Adrenal gland (tissue), 9 donors: ENCODE measurements at regions not wholly inside any gene's neighbourhood (a gene's known extent, or its start where the extent isn't known, plus 50 kb on each side); places are given as distances from the start of the nearest gene placed in this dataset.

Experiments
- DNase-seq, 7 donors: peaks; one replicate each; pipeline ENCODE4 v3.0.0-alpha.2; 2019 to 2020
- H3K27ac ChIP-seq, 5 donors: fragments of 200-600 bp; sonication (generic) in 4 of 5; 1 replicate in 3 of 5; 2 replicates in 2 of 5; pipeline versions ENCODE4 v1.5.1 to v1.8.0; 2016 to 2020; ENCODE audit warnings: mild to moderate bottlenecking in 1 of 5
- H3K27me3 ChIP-seq: fragments of 200-600 bp; 2 replicates; pipeline ENCODE4 v1.8.0; 2021
- H3K36me3 ChIP-seq, 2 donors: fragments of 200-600 bp; replicated peaks in 1 of 2; 1 replicate in 1 of 2; 2 replicates in 1 of 2; pipeline versions ENCODE4 v1.5.1 to v1.8.0; 2018 to 2022
- H3K4me1 ChIP-seq, 2 donors: fragments of 200-600 bp; replicated peaks in 1 of 2; 1 replicate in 1 of 2; 2 replicates in 1 of 2; pipeline versions ENCODE4 v1.5.1 to v1.8.0; 2018 to 2021
- H3K4me3 ChIP-seq, 4 donors: fragments of 200-600 bp; sonication (generic) in 3 of 4; one replicate each; pipeline ENCODE4 v1.5.1; 2016 to 2018
- H3K9me3 ChIP-seq, 3 donors: fragments of 200-600 bp; sonication (generic) in 1 of 3; replicated peaks in 1 of 3; 1 replicate in 2 of 3; 2 replicates in 1 of 3; pipeline versions ENCODE4 v1.5.1 to v1.8.0; 2016 to 2021
- CTCF ChIP-seq, 6 experiments: fragments of 450-650 bp in 4 of 6; fragments of 200-600 bp in 2 of 6; sonication (generic) in 1 of 6; IDR thresholded peaks; 1 replicate in 5 of 6; 2 replicates in 1 of 6; pipeline versions ENCODE4 v1.5.1 to v1.8.0; 2016 to 2021; ENCODE audit warnings: antibody characterized with exemption in 6 of 6, mild to moderate bottlenecking in 2 of 6, moderate library complexity in 1 of 6
- POLR2A ChIP-seq, 2 donors: fragments of 450-650 bp; IDR thresholded peaks; one replicate each; pipeline ENCODE4 v1.6.1; 2017; ENCODE audit warnings: antibody characterized with exemption in 2 of 2, mild to moderate bottlenecking in 2 of 2, moderate library complexity in 1 of 2
- whole genome bisulfite sequencing, 4 donors: extraction: QIAGEN DNeasy Blood & Tissue Kit in 2 of 4; methylation state at CpG; one replicate each; pipeline versions ENCODE4 v1.1.5 to v1.1.7; 2013 to 2017; 5-methylcytosine and 5-hydroxymethylcytosine counted together
- intact Hi-C, 2 donors: fragments of 100-400 bp; cut with DNase I; formaldehyde crosslinking; loops; one replicate each; pipeline versions ENCODE4 v1.14.1 to v1.15.0; 2022 to 2023
- donor health status: healthy with polysubstance abuse.
- donor health status: Bipolar disorder and iron deficiency.
- donor health status: DM: yes; HTN: yes; CAD: no.
- donor health status: DM: no; HTN: no; CAD: no.
- donor health status: DM: no; HTN: no; CAD: no.

- intact Hi-C loops, result no loop called here
- Histone ChIP-seq H3K36me3 (no peaks in the 10 kb centered on the region), H3K27me3 (no peaks in the 10 kb centered on the region), H3K4me3 (no peak overlapping the region), H3K9me3 (no peaks in the 10 kb centered on the region), H3K27ac (no peak overlapping the region), H3K4me1 (no peaks in the 10 kb centered on the region)
- no peak for TF ChIP-seq POLR2A (IDR thresholded peaks at IDR 0.05)
- TF ChIP-seq CTCF (IDR thresholded peaks at IDR 0.05), result no peak
- WGBS, 4 donors, result 46 to 57% (median 55%) methylated on average over 3 of the region's 3 CpGs
- no peak for DNase-seq
Observed at GRCh38 chr4:124420166-124420695, 292.3 kb downstream of the ANKRD50 start.

GRCh38 chr4:124423160-124423559 is 289.4 kb downstream of the ANKRD50 start:
- Histone ChIP-seq H3K36me3 (no peaks in the 10 kb centered on the region), H3K9me3 (no peaks in the 10 kb centered on the region), H3K27me3 (no peaks in the 10 kb centered on the region), H3K27ac (no peak overlapping the region), H3K4me3 (no peak overlapping the region), H3K4me1 (no peaks in the 10 kb centered on the region)
- 53 to 71% (median 64%) methylated on average over 1 of the region's 1 CpG for WGBS, 4 donors
- intact Hi-C loops, result no loop called here
- no peak for DNase-seq
- no peak for TF ChIP-seq POLR2A (IDR thresholded peaks at IDR 0.05)
- TF ChIP-seq CTCF (IDR thresholded peaks at IDR 0.05), result no peak

- no peak overlapping the region for H3K4me3 ChIP-seq
- H3K36me3 ChIP-seq, result no peaks in the 10 kb centered on the region
- no peaks in the 10 kb centered on the region for H3K9me3 ChIP-seq
- 0% methylated on average over 1 of the region's 1 CpG for WGBS, 4 donors
- no peaks in the 10 kb centered on the region for H3K27me3 ChIP-seq
- no peak for TF ChIP-seq CTCF (IDR thresholded peaks at IDR 0.05)
- TF ChIP-seq POLR2A (IDR thresholded peaks at IDR 0.05), result no peak
- no peak overlapping the region for H3K27ac ChIP-seq
- intact Hi-C loops, result no loop called here
- DNase-seq, result no peak
- peaks cover 0 to 5% of the 10 kb centered on the region in 2 donors for H3K4me1 ChIP-seq
Observed at GRCh38 chr4:124426279-124426678, 286.3 kb downstream of the ANKRD50 start.

GRCh38 chr4:124427095-124427767 is 285.3 kb downstream of the ANKRD50 start:
- H3K36me3 ChIP-seq, result no peaks in the 10 kb centered on the region
- no peak overlapping the region for H3K4me3 ChIP-seq
- no peaks in the 10 kb centered on the region for H3K27me3 ChIP-seq
- H3K27ac ChIP-seq, result no peak overlapping the region
- intact Hi-C loops, result no loop called here
- peaks cover 0 to 5% of the 10 kb centered on the region in 2 donors for H3K4me1 ChIP-seq
- TF ChIP-seq CTCF (IDR thresholded peaks at IDR 0.05) (no peak), POLR2A (IDR thresholded peaks at IDR 0.05) (no peak)
- WGBS, 4 donors, result 75 to 82% (median 80%) methylated on average over 1 of the region's 1 CpG
- H3K9me3 ChIP-seq, result no peaks in the 10 kb centered on the region
- peak; percentile 28 to 78 (median 42) for DNase-seq
